Mesenchymal stem cell (in vitro differentiated cells and primary cell): ENCODE measurements at regions not wholly inside any gene's neighbourhood (a gene's known extent, or its start where the extent isn't known, plus 50 kb on each side); places are given as distances from the start of the nearest gene placed in this dataset.
A peak's percentile ranks its signal among the peaks of the same experiment; 100 is the strongest.

Source experiments
- DNase-seq: peaks from one replicate; pipeline ENCODE4 v3.0.0-alpha.2; 2013
- H2AFZ ChIP-seq: one replicate; pipeline ENCODE4 v1.6.1; 2013; ENCODE audit warnings: low read depth, mild to moderate bottlenecking, control low read depth, inconsistent platforms, low read length, moderate library complexity
- H2AK5ac ChIP-seq: 2 replicates; pipeline ENCODE4 v1.6.1; 2013; ENCODE audit warnings: low read length, moderate library complexity, mild to moderate bottlenecking, inconsistent platforms; ENCODE audit not compliant: severe bottlenecking
- H2BK120ac ChIP-seq: one replicate; pipeline ENCODE4 v1.6.1; 2013; ENCODE audit warnings: low read depth, mild to moderate bottlenecking, inconsistent platforms, low read length, moderate library complexity
- H2BK12ac ChIP-seq, 2 experiments: one replicate each; pipeline ENCODE4 v1.6.1; 2013; ENCODE audit warnings: inconsistent platforms in 2 of 2, low read length in 2 of 2, mild to moderate bottlenecking in 2 of 2, moderate library complexity in 2 of 2, control low read depth in 1 of 2
- H2BK15ac ChIP-seq: one replicate; pipeline ENCODE4 v1.6.1; 2013; ENCODE audit warnings: mild to moderate bottlenecking, low read depth, inconsistent platforms; ENCODE audit not compliant: poor library complexity, severe bottlenecking
- H2BK5ac ChIP-seq: 2 replicates; pipeline ENCODE4 v1.6.1; 2013; ENCODE audit warnings: low read depth, mild to moderate bottlenecking, low read length, control low read depth, inconsistent platforms; ENCODE audit not compliant: poor library complexity, severe bottlenecking
- H3K14ac ChIP-seq, 2 experiments: one replicate each; pipeline ENCODE4 v1.6.1; 2013; ENCODE audit warnings: inconsistent platforms in 2 of 2, low read length in 2 of 2, control low read depth in 1 of 2, mild to moderate bottlenecking in 1 of 2, moderate library complexity in 1 of 2
- H3K18ac ChIP-seq, 2 experiments: one replicate each; pipeline ENCODE4 v1.6.1; 2013; ENCODE audit warnings: inconsistent platforms in 2 of 2, low read length in 2 of 2, control low read depth in 1 of 2, low read depth in 1 of 2, mild to moderate bottlenecking in 1 of 2
- H3K23ac ChIP-seq, 2 experiments: one replicate each; pipeline ENCODE4 v1.6.1; 2013; ENCODE audit warnings: inconsistent platforms in 2 of 2, low read length in 2 of 2, mild to moderate bottlenecking in 2 of 2, moderate library complexity in 2 of 2, control low read depth in 1 of 2
- H3K27ac ChIP-seq: 2 replicates; pipeline ENCODE4 v1.5.1; 2013; ENCODE audit warnings: mild to moderate bottlenecking, moderate library complexity, low read length, control low read depth, inconsistent platforms; ENCODE audit not compliant: poor library complexity, severe bottlenecking
- H3K27me3 ChIP-seq, 2 experiments: 2 replicates each; pipeline versions ENCODE4 v1.6.1 to v1.7.0; 2013; ENCODE audit warnings: low read length in 2 of 2, mild to moderate bottlenecking in 2 of 2, moderate library complexity in 2 of 2, control low read depth in 1 of 2, inconsistent platforms in 1 of 2; ENCODE audit not compliant: control insufficient read depth in 1 of 2, insufficient read depth in 1 of 2
- H3K36me3 ChIP-seq, 2 experiments: 2 replicates each; pipeline versions ENCODE4 v1.6.1 to v1.7.0; 2013; ENCODE audit warnings: low read length in 2 of 2, control low read depth in 1 of 2, inconsistent platforms in 1 of 2, low read depth in 1 of 2, mild to moderate bottlenecking in 1 of 2; ENCODE audit not compliant: insufficient read depth in 2 of 2, control insufficient read depth in 1 of 2
- H3K4ac ChIP-seq, 2 experiments: one replicate each; pipeline ENCODE4 v1.6.1; 2013; ENCODE audit warnings: inconsistent platforms in 2 of 2, low read length in 2 of 2, mild to moderate bottlenecking in 2 of 2, moderate library complexity in 2 of 2, control low read depth in 1 of 2, low read depth in 1 of 2
- H3K4me1 ChIP-seq: 2 replicates; pipeline ENCODE4 v1.6.1; 2013; ENCODE audit warnings: low read depth, low read length, control low read depth; ENCODE audit not compliant: control insufficient read depth, insufficient read depth
- H3K4me2 ChIP-seq: 2 replicates; pipeline ENCODE4 v1.6.1; 2013; ENCODE audit warnings: low read length, mild to moderate bottlenecking, inconsistent platforms; ENCODE audit not compliant: poor library complexity, severe bottlenecking
- H3K4me3 ChIP-seq, 2 experiments: 2 replicates each; pipeline versions ENCODE4 v1.5.1 to v1.7.0; 2013; ENCODE audit warnings: low read length in 2 of 2, mild to moderate bottlenecking in 2 of 2, control low read depth in 1 of 2, low read depth in 1 of 2; ENCODE audit not compliant: insufficient read depth in 1 of 2
- H3K79me1 ChIP-seq: replicated peaks from 2 replicates; pipeline ENCODE4 v1.6.1; 2013; ENCODE audit warnings: mild to moderate bottlenecking, control low read depth, low read length, inconsistent platforms; ENCODE audit not compliant: poor library complexity, severe bottlenecking
- H3K9ac ChIP-seq: 2 replicates; pipeline ENCODE4 v1.7.0; 2013; ENCODE audit warnings: mild to moderate bottlenecking, low read length, moderate library complexity
- H3K9me3 ChIP-seq: 2 replicates; pipeline ENCODE4 v1.7.0; 2013; ENCODE audit warnings: mild to moderate bottlenecking, low read length; ENCODE audit not compliant: control insufficient read depth
- H4K8ac ChIP-seq: one replicate; pipeline ENCODE4 v1.6.1; 2013; ENCODE audit warnings: inconsistent platforms, mild to moderate bottlenecking, low read length, moderate library complexity
- H4K91ac ChIP-seq: one replicate; pipeline ENCODE4 v1.6.1; 2013; ENCODE audit warnings: mild to moderate bottlenecking, low read length, inconsistent platforms
- WGBS: methylation state at CpG from one replicate; pipeline ENCODE4 v1.1.7; 2013; ENCODE audit warnings: mixed read lengths; 5-methylcytosine and 5-hydroxymethylcytosine counted together

- Histone ChIP-seq H3K36me3 (no peaks in the 10 kb centered on the region), H3K23ac (no peak overlapping the region), H3K4ac (no peak overlapping the region), H4K8ac (no peak overlapping the region), H4K91ac (no peak overlapping the region), H2BK12ac (no peak overlapping the region), H2BK15ac (no peak overlapping the region), H3K4me2 (no peak overlapping the region), H3K79me1 (no peaks in the 10 kb centered on the region), H3K4me1 (no peaks in the 10 kb centered on the region), H3K4me3 (no peak overlapping the region), H2AK5ac (no peak overlapping the region), H3K27me3 (no peaks in the 10 kb centered on the region), H3K14ac (no peak overlapping the region), H3K9me3 (no peaks in the 10 kb centered on the region), H3K18ac (no peak overlapping the region), H3K9ac (no peak overlapping the region), H2AFZ (no peak overlapping the region), H2BK5ac (no peak overlapping the region), H2BK120ac (no peak overlapping the region), H3K27ac (no peak overlapping the region)
- WGBS = 79% methylated on average over 1 of the region's 1 CpG
- peak; percentile 38 for DNase-seq
Measured at GRCh38 chr18:11310476-11311086, 161.2 kb upstream of the PIEZO2 start.

- Histone ChIP-seq H4K91ac (no peak overlapping the region), H3K4me1 (no peaks in the 10 kb centered on the region), H3K79me1 (no peaks in the 10 kb centered on the region), H2BK5ac (no peak overlapping the region), H2BK15ac (no peak overlapping the region), H2AK5ac (no peak overlapping the region), H3K4ac (no peak overlapping the region), H3K27ac (no peak overlapping the region), H3K14ac (no peak overlapping the region), H2AFZ (no peak overlapping the region), H3K9ac (no peak overlapping the region), H2BK120ac (no peak overlapping the region), H3K27me3 (no peaks in the 10 kb centered on the region), H3K23ac (no peak overlapping the region), H4K8ac (no peak overlapping the region), H3K4me2 (no peak overlapping the region), H3K36me3 (no peaks in the 10 kb centered on the region), H3K4me3 (no peak overlapping the region), H3K18ac (peak overlapping the region in 1 of 2 experiments; percentile 68), H2BK12ac (no peak overlapping the region), H3K9me3 (no peaks in the 10 kb centered on the region)
- peak; percentile 24 for DNase-seq
- WGBS = 79% methylated on average over 1 of the region's 3 CpGs
Measured at GRCh38 chr18:11309172-11309571, 159.8 kb upstream of the PIEZO2 start.

GRCh38 chr18:11308499-11308898 lies 159.1 kb upstream of the PIEZO2 start:
- peak; percentile 32 for DNase-seq
- no peak overlapping the region for H4K91ac ChIP-seq

GRCh38 chr18:11307716-11308115 lies 158.3 kb upstream of the PIEZO2 start:
- Histone ChIP-seq H2AK5ac (no peak overlapping the region), H3K9ac (no peak overlapping the region), H3K4me2 (no peak overlapping the region), H2BK120ac (no peak overlapping the region), H3K14ac (no peak overlapping the region), H3K4ac (no peak overlapping the region), H3K79me1 (no peaks in the 10 kb centered on the region), H3K4me3 (no peak overlapping the region), H2BK12ac (no peak overlapping the region), H3K18ac (no peak overlapping the region), H3K4me1 (no peaks in the 10 kb centered on the region), H2AFZ (no peak overlapping the region), H3K27ac (no peak overlapping the region), H4K91ac (no peak overlapping the region), H2BK15ac (peak overlapping the region; percentile 6), H3K23ac (no peak overlapping the region), H3K9me3 (no peaks in the 10 kb centered on the region), H4K8ac (no peak overlapping the region), H3K36me3 (no peaks in the 10 kb centered on the region), H3K27me3 (no peaks in the 10 kb centered on the region), H2BK5ac (no peak overlapping the region)
- WGBS = 100% methylated on average over 1 of the region's 2 CpGs
- DNase-seq = no peak

More at GRCh38 chr18:11308499-11308898, 159.1 kb upstream of the PIEZO2 start:
- no peak overlapping the region for H2BK12ac ChIP-seq
- H3K27ac ChIP-seq = no peak overlapping the region
- no peaks in the 10 kb centered on the region for H3K9me3 ChIP-seq
- H3K4me3 ChIP-seq = peak overlapping the region in 1 of 2 experiments; percentile 34
- no peak overlapping the region for H3K18ac ChIP-seq
- no peak overlapping the region for H3K4ac ChIP-seq
- no peak overlapping the region for H3K4me2 ChIP-seq
- H3K9ac ChIP-seq = peak overlapping the region; percentile 30
- no peaks in the 10 kb centered on the region for H3K27me3 ChIP-seq
- no peak overlapping the region for H2AK5ac ChIP-seq
- no peaks in the 10 kb centered on the region for H3K36me3 ChIP-seq
- no peak overlapping the region for H3K14ac ChIP-seq
- no peak overlapping the region for H2AFZ ChIP-seq
- no peak overlapping the region for H2BK15ac ChIP-seq
- H2BK120ac ChIP-seq = no peak overlapping the region
- no peak overlapping the region for H3K23ac ChIP-seq
- H4K8ac ChIP-seq = no peak overlapping the region
- H3K4me1 ChIP-seq = no peaks in the 10 kb centered on the region
- no peaks in the 10 kb centered on the region for H3K79me1 ChIP-seq
- H2BK5ac ChIP-seq = no peak overlapping the region
- WGBS = 73% methylated on average over 5 of the region's 5 CpGs
